GM19372 (cell line): ENCODE measurements at regions not wholly inside any gene's neighbourhood (a gene's known extent, or its start where the extent isn't known, plus 50 kb on each side); places are given as distances from the start of the nearest gene placed in this dataset.
A peak's percentile ranks its signal among the peaks of the same experiment; 100 is the strongest.

ENCODE experiments used
- ATAC-seq: cut with Tn5 transposase; IDR thresholded peaks from one replicate; pipeline ENCODE4 v1.9.1; 2021; ENCODE audit warnings: mild to moderate bottlenecking, low read depth, moderate library complexity; ENCODE audit not compliant: unreplicated experiment

DNA sequence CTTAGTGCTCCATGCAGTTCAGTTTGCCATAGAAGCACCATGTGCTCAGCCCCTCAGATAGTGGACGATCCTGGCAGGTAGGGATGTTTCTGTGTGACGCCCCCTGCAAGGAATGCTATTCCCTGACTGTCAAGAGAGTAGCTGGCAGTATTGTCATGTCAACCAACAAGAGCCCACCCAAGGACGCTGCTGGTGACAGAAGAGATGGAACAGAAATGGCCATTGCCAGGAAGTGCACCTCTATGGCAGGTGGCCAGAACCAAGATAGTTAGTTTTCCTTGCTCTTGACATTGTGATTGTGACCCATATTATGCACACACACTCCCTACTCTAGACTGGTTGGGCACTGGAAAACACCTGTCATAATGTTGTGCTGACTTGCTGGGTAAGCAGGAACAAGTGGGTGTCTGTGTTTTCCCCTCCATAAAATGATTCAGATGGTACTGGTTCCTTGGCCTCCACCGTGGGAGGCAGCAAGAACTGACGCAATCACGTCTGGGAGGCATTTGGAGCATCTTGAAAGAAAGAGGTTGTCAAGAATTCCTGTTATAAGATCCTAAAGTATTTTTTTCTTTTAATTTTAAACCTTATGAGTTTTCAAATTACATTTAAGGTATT lies 507.9 kb downstream of the MID1IP1 start:
- ATAC-seq: no peak

- no peak for ATAC-seq
These were observed 508.5 kb downstream of the MID1IP1 start for GRCh38 chrX:39309721-39310152.

- ATAC-seq: no peak
These were observed 509.6 kb downstream of the MID1IP1 start for GRCh38 chrX:39310891-39311290.

GRCh38 chrX:39311646-39312045 lies 510.4 kb downstream of the MID1IP1 start:
- ATAC-seq: no peak

DNA sequence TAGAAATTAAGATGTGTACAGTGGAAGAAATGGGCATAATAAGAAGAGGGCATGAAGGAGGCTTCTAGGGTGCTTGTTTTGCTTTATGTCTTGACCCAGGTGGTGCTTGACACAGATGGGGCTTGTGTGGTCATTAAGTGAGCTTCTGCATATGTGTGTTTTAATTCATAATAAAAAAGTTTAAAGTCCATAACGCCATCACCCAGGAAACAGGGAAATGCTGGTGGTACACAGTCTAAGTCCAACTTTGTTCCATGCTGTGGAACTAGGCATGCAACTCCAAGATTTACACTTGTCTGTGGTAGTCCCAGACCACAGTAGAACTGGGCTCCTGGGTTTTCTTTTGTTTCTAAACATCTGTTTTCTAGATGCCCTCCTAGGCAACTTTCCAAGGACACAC lies 511.9 kb downstream of the MID1IP1 start:
- ATAC-seq: no peak

DNA sequence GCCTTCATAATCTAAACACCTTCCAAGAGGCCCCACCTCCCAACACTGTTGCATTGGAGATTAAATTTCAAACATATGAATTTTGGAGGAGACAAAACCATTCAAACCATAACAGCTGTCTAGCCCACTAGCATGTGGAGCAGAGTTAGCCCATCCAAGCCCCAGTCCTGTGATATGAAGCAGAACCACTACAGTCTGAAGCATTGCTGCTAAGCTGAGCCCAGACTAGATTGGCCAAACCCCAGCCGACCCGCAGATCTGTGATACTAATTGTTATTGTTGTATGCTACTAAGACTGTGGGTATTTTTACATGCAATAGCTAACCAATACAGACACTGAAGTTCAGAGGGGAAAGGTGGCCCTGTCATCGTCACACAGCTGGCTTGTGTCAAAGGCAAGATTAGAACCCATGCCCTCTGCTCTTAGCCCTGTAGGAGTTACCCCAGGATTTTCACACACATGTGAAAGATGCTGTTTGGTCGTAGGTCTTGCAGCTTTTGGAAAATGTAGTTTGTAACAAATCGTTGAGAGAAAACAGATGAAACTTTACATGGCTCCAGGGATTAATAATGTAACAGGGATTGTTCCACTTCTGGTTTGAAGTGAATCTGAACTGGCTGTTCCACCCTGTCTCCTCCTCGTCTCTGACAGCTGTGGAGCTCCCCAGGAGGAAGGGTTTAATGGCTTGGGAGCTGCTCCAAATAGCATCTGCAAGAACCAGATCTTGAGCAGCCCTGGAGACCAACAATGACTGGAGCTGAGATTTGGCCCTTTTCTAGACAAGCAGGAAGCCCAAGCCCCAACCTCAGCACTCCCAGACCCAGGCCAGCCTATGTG lies 517.5 kb downstream of the MID1IP1 start:
- ATAC-seq: no peak

- no peak for ATAC-seq
These were observed 518.9 kb downstream of the MID1IP1 start for GRCh38 chrX:39320165-39320564.

- no peak for ATAC-seq
These were observed 521.2 kb downstream of the MID1IP1 start for GRCh38 chrX:39322496-39322895.

DNA sequence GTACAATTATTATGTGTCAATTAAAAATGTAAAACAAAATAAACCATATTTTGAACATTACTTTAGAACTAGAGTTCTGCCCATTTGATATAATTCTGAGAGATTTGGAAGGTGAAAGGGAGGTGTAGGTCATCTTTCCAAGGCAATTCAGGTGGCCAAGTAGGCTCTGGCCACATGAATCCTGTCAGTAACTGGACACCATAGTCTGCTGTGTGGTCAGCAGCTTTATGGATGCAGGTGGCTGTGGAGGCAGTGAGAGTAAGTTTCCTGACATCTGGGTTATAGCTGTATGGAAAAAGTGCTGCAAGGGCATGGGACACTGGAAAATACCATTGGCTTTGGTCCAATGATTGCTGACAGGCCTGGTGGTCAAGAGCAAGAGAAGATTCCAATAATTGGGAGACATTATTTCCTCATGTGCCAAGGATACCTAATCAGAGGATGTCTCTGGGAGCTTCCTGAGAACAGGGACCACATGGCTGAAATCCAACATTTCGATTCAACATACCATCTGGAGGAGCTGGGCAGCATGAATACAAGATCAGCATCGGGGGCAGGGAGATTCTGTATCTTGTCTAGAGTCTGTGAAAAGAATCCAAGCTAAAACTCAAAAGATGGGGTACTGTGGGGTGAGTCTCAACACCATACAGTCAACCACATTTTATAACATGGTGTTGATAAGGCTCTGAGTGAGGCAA lies 523.1 kb downstream of the MID1IP1 start:
- ATAC-seq: no peak

GRCh38 chrX:39327255-39327654 lies 526.0 kb downstream of the MID1IP1 start:
- no peak for ATAC-seq

- ATAC-seq: no peak
These were observed 526.4 kb downstream of the MID1IP1 start for GRCh38 chrX:39327705-39328104.

- no peak for ATAC-seq
These were observed 527.4 kb downstream of the MID1IP1 start for GRCh38 chrX:39328661-39329060.

DNA sequence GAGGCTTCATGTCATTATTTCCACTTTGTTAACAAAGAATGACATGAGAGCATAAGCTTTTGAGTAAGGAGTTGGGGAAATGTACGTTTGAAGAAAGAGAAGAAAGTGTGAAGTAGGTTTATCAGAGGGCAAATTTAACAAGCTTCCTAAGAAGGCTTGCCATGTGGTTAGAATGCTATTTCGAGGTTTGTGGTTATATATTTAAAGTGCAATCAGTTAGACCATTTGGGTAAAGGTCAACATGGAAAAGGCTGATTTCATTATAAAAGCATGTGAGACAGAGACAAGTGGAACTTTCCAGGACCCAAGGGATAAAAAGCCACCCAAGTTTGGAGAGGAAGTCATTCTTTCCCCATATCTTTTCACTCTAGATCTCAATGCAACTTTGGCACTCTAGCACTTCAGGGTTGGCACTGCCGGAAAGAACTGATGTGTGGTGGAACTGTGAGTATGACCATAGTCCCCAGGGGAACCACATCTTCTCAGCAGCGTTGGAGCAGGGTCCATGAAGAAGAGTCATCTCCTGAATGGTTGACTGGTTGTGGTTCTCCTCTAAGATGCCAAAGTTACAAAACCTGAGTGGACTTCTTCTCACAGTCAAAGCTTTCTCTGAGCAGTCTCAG lies 529.9 kb downstream of the MID1IP1 start:
- no peak for ATAC-seq

DNA sequence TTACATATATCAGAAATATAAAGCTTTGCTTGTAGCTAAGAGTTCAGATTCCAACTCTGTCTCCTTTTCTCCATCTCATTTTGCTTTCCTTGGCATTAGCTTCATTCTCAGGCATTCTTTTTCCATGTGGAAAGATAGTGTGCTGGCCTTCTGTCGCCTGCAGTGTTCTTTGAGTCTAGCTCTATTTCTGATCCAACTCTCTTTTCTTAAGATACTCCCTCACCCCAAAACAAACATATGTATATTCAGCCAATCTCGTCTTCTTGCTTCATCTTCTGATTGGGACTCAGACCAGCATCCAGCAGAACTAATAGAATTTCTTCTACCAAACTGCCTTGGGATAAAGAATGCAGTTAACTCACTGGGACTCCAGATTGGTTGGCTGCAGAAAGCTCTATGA lies 532.2 kb downstream of the MID1IP1 start:
- ATAC-seq: no peak

DNA sequence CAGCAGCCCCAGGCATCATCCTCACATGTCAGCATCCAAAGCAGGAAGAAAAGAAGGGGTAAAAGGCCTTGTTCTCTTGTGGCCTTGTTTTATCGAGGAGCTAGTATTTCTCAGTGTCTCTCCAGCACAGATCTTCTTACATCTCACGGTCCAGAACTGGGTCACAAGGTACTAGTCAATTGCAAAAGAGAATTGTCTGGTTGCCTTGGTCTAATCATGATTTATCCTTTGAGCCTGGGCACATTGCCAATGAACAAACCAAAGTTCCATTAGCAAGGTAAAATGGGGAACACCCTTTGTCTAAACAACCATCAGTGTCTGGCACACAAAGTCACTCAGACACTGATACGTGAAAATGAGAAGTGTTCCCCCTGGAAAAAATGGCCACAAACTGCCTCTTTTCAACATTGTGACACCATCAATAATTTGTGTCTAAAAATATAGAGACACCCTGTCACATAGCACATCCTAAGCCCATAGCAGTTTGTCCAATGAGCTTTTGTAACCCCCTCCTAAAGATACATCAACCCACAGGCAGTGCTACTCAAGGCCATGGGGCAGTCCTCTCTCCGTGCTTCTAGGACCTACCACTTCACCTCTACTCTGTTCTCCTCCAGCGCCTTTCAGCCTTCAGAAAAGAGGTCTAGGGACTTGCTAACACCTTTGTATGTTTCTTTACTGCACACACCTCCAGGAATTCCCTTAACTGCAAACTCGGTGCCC lies 534.4 kb downstream of the MID1IP1 start:
- no peak for ATAC-seq

- peak; percentile 85 for ATAC-seq
These were observed 535.5 kb downstream of the MID1IP1 start for GRCh38 chrX:39336671-39337311.

DNA sequence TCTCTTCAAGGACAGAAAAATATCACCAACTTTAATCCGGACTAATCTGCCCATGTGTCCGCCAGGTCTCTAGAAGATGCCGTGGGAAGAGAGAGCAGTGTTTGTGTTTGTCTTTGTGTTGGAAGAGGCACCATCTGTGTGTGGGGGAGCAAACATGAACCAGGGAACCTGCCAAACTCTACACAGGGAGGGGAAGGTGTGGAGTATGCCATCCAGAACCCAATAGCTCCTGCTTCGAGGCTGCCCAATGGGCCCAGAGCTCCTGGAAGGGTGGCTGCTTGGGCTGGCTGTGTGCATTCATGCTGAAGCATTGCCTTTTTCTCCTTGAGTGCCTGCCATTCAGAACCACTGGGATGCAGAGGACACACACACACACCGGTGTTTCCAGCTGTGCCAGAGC lies 536.2 kb downstream of the MID1IP1 start:
- no peak for ATAC-seq

DNA sequence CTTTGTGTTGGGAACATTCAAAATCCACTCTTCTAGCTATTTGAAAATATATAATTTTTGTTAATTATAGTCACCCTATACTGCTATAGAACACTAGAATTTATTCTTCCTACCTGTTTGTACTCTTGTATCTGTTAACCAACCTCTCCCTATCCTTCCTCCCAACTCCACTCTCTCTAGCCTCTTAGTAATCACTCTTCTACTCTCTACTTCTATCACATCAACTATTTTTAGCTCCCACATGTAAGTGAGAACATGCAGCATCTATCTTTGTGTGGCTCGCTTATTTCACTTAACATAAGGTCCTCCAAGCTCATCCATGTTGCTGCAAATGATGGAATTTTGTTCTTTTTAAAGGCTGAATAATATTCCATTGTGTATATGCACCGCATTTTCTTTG lies 537.3 kb downstream of the MID1IP1 start:
- ATAC-seq: no peak

DNA sequence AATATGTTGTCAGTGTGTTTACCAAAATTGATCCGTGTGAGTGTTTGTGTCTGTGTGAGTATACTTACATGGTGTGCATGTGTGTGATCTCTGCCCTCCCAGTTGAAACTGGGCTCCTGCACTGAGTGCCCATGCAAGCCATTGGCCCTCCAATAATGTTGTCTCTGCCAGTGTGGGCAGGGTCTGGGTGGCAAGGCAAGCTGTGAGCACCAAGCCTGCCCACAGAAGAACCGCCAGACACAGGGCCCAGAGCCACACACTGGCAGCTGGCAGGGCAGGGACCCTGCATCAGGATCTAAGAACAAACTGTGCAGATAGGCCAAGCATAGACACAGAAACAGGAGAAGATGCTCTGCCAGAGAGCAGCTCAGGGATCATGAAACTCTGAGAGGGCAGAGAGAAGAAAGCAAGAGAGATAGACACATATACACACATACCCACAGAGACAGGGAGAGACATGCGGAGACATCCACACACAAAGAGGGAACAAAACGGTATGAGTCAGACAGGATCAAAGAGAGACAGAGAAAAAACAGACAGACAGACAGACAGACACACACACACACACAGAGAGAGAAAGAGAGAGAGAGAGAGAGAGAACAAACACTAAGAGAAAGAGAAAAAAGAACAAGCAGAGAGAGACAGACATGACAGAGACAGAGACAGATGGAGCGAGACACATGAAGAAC lies 555.0 kb downstream of the MID1IP1 start:
- no peak for ATAC-seq
